NCI-H2107 treated with DMSO at 0.1 percent for 48 hours (cell line): ENCODE measurements at regions not wholly inside any gene's neighbourhood (a gene's known extent, or its start where the extent isn't known, plus 50 kb on each side); places are given as distances from the start of the nearest gene placed in this dataset.

Experiments used
- DNase-seq: peaks from one replicate; lab custom pipeline; 2025; ENCODE audit not compliant: unreplicated experiment; lab: John Stamatoyannopoulos, UW

DNA sequence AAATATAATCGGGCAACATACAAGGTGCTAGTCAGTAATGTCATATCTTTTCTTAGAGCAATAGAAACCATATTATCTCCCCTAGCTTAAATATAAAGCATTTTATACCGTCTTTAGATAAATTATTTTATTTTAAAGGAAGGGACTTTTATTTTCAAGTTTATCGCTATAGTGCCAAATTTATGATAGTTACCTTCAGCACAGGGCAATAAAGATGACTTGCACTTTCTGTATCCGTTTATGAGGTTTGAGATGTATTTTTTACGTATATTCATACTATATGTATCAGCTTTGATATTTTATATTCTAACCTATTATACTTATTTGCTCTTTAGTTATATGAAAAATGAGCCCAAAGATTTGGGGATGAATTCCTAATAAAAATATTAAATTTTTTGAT lies 61.6 kb upstream of the CARD18 start:
- DNase-seq = no peak

- DNase-seq = no peak
Observed at GRCh38 chr11:105197071-105197815, 57.7 kb upstream of the CARD18 start.

GRCh38 chr11:105193260-105193659 lies 53.7 kb upstream of the CARD18 start:
- no peak for DNase-seq

DNA sequence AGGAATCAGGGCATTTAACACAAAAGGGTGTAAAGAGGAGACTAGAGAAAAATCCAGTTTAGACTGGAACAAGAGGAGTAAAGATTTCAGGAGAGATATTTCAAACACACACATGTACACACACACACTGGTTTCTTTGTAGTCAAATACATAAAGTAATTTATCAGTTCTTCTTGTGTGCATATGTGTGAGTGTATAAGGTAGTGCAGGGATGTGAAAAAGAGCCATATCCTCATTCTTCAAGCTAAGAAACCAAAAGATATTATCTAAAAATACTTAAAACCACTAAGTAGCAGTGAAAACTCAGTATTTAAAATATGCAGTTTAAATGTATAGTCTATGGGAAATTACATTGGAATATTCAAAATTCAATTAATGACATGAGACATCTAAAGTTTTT lies 52.5 kb upstream of the CARD18 start:
- DNase-seq = no peak

DNA sequence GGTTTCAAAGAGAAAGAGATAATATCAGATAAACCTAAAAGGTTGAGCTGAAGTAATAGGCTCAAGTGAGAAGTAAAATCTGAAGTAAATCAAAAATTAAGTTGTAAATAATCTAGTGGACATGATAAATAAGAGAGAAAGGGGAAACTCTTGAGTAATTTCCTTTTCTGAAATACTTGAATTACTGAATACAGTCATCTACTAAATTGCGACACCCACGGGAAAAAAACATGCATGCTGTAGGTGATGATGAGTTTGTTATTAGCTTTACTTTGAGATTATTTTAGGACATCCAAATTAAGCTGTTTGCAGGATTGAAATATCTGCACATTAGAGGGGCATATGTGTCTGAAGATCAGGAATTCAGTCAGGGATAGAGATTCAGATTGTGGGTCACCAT lies 50.0 kb upstream of the CARD18 start:
- no peak for DNase-seq
